ENCODE measurements at regions not wholly inside any gene's neighbourhood (a gene's known extent, or its start where the extent isn't known, plus 50 kb on each side); places are given as distances from the start of the nearest gene placed in this dataset.
A peak's percentile ranks its signal among the peaks of the same experiment; 100 is the strongest.
"Not testable (repeated sequence)": the region's sequence is repeated elsewhere in the genome, so short reads cannot be mapped to it uniquely, and the experiment has no call there.

DNA sequence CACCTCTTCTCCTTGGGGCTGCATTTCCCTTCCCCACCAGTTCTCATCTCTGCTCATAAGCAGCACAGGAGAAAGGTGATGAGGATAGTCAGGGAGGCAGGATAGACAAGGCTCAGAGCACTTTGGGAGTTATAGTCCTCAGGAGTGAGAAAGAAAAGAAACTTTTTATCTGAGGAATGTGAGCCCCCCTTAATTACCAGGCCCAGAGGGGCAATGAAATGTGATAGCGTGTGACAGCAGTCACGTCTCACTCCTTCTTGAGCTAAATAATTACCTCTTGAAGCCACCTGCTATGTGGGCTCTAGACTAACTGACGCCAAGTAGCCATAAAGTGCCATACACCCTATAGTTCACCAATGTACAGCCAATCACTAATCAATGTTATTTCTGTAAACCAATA lies 105.8 kb downstream of the SPP2 start:
- no peak for DNase-seq (ENCODE audit: low spot score)

DNA sequence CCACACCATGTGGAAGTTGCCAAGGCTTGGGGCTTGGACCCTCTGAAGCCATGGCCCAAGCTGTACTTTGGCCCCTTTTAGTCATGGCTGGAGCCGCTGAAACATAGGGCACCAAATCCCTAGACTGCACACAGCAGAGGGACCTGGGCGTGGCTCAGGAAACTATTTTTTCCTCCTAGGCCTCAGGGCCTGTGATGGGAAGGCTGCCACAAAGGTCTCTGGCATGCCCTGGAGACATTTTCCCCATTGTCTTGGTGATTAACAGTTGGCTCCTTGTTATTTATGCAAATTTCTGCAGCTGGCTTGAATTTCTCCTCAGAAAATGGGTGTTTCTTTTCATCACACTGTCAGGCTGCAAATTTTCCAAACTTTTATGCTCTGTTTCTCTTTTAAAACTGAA lies 102.3 kb downstream of the SPP2 start:
- DNase-seq (ENCODE audit: low spot score): not testable (repeated sequence)

DNA sequence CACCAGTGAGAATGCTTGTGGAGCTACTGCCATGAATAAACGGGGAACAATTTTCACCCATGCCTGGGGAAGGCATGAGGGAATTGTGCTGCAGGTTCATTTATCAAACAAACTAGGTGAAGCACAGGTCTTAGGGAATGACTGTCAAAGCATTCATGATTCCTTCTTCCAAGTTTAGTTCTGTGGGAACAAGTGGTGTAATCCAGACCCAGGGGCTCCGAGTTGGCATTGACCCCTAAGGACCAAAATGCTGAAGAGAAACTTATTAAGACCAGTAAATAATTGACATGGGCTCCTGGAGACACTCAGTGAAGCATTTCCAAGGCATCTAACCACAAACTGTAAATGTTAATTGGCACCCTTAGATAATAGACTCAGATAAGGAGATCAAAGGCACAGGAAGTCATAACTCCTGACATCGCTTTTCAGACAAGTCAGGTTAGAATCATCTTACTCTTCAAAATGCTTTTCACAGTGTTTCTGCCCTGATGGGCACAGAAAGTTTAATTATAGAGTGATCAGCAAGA lies 96.9 kb downstream of the SPP2 start:
- DNase-seq (ENCODE audit: low spot score): no peak

DNA sequence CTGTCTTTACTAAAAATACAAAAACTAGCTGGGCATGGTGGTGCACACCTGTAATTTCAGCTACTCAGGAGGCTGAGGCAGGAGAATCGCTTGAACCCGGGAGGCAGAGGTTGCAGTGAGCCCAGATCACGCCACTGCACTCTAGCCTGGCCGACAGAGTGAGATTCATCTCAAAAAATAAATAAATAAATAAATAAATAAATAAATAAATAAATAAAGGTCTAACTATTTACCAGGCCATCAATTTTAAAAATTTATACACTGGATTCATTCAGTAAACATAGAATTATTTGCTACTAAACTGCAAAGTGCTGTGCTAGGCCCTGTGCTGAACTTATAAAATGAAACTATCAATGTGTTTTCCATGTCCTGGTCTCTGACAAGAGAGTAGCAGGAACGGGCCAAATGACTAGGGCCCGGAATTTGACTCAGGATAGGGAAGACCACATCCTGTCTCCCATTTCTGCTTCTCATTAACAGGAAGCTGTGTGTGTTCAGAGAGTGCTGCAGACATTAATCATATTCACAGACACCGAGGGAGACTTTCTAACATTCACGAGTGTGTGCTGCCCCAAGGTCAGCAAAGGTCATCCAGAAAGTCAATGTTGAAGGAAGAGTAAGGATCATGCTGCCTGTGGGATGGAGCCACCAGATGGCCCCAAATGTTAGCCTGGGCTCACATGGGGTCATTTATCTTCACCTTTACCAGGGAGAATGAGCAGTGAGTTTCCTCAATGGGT lies 95.8 kb downstream of the SPP2 start:
- DNase-seq (ENCODE audit: low spot score): peak; percentile 90

DNA sequence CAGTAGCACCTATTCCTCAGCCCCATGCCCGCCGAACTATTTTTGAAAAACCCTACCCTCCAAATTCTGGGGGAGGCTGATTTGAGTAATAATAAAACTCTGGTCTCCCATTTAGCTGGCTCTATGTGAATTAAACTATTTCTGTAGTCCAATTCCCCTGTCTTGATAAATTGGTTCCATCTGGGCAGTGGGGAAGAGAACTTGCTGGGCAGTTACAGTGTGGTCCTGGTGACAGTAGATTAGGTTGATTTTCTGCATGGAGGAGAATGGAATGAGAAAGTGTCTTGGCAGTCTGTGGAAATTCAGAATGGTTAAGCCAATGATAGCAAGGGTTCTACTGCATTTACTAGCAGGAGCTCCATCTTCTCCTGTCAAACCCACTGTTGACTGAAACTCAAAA lies 95.0 kb downstream of the SPP2 start:
- DNase-seq (ENCODE audit: low spot score): no peak

DNA sequence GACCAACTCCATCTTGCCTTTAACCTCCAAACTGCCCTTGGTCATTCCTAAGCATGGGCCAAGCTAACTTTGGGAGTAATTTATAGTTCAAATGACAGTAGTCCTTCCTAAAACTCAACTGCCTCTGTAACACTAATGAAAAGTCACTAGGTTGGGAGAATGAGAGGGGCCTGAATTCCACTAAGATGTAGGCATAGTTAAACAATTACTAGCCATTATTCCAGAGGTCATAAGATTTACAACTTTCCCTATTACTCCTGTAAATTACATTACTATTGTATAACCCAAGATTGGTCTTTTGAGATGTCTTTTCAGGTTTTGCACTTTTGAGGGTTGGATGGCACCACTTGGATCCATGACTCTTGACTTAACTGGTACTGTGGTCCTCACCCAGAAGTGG lies 94.6 kb downstream of the SPP2 start:
- DNase-seq (ENCODE audit: low spot score): no peak

DNA sequence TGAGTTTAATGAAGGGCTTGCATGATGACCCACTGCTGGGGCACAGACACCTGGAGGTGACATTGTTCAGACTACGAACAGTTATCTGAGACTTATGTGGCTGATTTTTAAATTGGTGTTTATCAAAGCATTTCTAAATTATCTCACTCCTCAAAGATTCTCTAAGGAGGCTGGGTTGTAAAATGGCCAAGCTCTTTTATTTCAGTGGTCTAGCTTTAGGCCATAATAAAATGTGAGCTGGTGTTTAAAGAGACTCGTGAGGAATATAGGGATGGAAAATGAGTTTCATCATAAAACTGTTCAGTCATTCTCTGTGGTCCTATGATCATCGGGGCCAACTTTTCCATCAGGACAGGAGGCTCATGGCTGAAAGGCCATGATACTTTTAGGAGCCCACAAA lies 93.4 kb downstream of the SPP2 start:
- no peak for DNase-seq (ENCODE audit: low spot score)

DNA sequence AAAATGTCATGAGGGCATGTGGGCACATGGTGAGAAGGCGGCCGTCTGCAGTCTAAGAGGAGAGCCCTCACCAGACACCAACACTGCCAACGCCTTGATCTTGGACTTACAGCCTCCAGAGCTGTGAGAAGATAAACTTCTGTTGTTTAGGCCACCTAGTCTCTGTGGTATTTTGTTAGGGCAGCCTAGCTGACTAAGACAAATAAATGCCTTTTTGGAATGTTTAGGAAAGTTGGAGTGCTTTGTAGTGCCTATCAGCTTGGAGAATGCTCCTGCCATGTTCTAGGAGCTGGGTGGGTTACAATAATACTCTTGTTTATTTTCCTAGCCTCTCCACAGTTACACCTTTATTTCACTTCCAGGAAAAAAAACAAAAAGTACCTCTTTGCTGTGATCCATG lies 92.0 kb downstream of the SPP2 start:
- DNase-seq (ENCODE audit: low spot score): no peak

DNA sequence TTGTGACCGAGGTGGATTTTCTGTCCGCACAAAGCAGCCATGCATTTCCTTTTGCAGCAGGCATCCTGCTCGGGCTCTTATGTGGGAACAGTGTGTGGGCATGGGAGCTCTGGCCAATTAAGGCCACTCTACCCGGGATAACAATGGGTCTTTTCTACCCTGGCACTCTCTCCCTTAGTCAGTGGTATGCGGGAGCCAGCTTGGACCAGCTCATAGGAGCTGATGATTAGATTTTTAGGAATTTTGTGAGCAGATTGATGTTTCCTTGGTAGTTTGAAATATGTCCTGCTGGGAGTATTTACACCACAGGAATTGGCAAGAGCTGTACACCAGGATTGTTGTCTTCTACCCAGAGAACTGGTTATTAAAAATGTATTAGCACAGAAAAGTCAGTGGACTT lies 89.3 kb downstream of the SPP2 start:
- DNase-seq (ENCODE audit: low spot score): no peak

DNA sequence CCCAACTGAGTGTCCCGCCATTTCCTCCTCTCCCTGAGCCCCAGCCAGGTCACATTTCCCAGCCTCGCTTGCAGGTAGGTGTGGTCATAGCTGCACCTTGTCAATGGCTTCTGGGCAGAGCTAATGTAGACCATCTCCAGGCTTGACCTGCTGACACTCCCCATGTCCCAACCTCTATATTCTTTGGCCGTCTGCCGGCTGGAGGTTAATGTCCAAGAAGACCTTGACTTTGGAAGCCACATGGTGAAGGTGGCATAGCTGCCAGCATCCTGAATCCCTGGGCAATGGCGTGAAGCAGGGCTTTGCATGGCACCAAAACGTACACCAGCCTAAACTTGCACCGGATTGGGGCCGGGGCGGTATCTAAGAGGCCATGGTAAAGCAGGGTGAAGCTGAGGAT lies 88.3 kb downstream of the SPP2 start:
- DNase-seq (ENCODE audit: low spot score): no peak

DNA sequence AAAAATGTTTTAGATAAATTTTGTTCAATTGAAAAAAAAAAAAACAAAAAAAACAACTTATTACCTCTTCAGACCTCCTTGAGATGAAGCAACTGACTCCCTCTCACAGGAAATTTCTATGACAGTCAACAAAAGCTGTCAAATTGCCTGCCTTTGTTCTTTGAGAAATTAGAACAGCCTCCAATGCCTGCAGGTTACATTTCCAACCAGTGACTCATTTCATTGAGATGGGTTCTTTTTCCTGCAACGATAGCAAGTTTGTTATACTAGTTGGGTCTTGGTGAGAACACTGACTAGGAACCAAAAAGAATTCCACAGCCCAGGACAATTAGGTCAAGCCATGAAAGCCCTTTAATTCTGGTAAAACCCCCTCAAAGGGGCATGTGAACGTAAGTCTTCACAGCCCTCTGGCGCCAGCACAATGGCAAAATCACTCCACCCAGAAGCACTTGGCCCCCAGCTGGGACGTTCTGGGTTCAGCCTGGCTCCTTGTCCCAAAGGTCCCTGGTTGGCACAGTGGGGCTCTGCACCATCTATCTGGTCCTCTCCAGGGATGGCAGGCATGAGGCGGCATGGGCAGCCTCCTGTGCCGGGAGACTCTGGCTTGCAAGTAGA lies 87.0 kb downstream of the SPP2 start:
- no peak for DNase-seq (ENCODE audit: low spot score)

DNA sequence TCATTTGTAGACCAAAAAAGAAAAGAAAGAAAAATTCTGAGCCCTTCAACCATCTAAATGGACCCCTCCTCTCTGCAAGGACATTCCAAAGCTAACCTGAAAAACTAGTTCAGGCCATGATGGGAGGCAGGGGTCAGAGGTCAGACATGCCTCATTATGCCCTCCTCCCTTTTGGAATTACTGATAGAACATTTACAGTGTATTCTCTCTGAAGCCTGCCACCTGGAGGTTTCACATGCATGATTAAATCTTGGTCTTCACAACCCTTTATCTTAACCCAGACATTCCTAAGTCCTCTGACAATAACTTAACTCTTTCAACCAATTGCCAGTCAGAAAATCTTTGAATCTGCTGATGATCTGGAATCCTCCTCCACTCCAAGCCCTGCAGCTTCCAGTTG lies 86.0 kb downstream of the SPP2 start:
- DNase-seq (ENCODE audit: low spot score): no peak

DNA sequence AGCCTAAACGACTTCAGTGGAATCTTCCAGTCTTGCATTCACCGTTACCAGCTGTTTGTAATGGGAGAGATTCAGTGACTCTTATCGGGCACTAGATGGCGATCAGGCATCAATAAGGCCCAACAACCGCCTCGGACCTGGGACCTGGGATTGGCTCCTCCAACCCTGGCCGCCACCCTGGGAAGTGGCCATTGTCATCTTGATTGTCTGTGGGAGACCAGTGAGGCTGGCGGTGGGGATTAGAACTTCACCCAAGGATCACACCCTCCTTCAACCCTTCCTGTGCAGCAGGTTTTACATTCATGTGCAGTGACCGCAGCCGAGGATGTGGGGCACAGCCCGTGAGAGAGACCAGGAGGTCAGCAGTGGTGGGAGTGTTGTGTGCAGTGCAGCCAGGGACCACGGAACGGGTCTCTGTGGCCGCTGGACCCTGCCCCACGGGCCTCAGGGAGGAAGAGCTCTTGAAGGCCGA lies 85.3 kb downstream of the SPP2 start:
- peak; percentile 83 for DNase-seq (ENCODE audit: low spot score)

DNA sequence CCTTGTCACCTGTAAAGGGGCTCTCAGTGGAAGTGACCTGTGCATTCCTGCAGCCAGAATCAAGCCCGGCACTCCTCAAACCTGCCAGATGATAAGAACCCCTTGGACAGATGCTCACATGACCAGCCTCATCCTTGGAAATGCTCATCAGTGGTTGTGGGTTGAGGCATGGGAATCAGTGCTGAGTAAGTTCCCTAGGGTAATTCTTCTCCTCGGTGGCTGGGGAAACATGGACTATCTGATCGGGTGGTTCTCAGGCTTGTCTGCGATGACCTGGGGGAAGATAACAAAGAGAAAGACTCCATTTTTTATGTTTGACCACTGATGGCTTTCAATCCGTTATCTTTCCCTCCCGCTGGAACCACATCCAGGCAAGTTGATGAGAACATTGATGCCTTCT lies 84.0 kb downstream of the SPP2 start:
- DNase-seq (ENCODE audit: low spot score): no peak

DNA sequence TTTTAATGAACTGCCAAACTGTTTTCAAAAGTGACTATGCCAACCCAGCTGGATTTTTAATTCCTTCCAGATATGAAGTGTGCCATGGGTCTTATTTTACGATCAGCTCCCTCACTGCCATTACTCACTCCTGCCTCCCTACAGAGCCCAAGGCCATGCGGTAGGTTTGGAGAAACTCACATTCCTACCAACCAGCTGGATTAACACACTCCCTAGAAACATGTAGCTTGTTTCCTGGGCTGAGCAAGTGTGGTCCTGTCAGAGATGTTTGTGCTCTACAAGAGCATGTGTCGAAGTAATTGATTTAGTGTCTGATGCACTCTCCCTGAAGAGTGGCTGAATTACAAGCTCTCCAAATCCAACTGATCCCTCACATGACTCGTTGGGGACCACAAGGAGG lies 82.5 kb downstream of the SPP2 start:
- DNase-seq (ENCODE audit: low spot score): peak; percentile 63

DNA sequence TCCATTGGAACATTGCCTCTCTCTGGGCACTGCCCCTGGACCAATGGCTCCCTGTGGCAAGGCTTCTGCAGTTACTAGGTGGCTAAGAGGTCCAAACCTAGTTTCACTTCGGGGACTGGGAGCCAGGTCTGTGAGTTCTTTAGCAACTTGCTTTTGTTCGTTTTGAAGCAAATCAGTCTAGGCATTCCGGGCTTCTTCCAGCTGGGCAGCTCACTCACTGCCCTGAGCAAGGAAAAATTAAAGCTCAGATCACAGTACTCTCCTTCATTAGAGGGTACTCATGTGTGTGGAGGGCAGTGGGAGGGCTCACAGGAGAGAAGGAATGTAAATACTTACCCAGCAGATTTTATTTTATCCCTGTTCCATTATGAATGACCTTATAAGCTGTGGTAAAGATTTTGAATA lies 80.3 kb downstream of the SPP2 start:
- no peak for DNase-seq (ENCODE audit: low spot score)

DNA sequence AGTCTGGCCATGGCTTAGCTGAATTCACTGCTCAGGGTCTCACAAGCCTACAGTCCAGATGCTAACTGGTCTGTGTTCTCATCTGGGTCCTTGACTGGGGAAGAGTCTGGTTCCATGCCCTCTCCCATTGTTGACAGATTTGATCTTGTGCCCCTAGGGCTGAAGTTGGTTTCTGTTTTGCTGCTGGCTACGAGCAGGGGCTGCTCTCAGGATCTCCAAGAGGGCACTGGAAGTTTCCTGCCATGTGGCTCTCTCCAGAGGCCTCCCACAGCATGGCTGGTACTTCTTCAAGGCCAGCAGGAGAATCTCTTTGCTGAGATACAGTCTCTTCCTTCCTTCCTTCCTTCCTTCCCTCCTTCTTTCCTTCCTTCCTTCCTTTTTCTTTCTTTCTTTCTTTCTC lies 78.1 kb downstream of the SPP2 start:
- DNase-seq (ENCODE audit: low spot score): no peak
